ENCODE measurements at regions not wholly inside any gene's neighbourhood (a gene's known extent, or its start where the extent isn't known, plus 50 kb on each side); places are given as distances from the start of the nearest gene placed in this dataset.

DNA sequence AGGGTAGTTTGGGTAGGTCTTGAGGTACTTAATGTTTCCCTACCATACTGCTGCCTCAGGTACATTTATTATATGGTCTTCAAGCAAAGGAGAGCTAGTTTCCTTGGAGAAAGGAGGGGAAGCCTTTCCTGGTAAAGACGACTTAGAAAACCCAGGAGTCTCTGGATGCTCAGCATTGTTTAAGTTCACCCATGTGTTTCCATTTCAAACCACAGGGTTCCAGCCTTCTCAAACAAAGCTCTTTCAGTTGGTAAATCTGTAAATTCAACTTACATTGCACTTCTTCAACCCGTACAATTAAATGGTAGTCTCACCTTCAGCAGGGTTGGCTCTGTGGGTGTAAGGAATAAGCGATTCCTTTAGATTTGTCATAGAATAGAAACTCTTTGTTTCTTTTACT is 111.9 kb upstream of the UNC5C start:
- peak; percentile 23 for DNase-seq (ENCODE audit: low spot score)

DNA sequence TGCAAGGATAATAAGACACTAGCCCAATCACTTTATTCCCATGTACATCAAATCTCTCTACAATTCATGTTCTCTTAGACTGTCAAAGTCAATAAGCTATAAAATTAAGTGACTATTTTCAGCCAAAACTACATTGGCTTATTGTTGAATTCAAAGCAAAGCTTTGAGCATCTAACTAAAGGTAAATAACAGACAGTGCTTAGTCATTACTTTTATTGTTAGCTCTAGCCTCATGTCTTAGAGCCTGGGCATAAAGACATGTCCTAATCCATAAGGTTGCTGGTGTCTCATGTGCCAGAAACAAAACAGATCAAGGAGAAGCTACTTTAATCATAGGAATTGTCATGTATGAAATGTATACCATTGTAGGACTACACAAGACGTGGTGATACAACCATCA is 103.1 kb upstream of the UNC5C start:
- DNase-seq (ENCODE audit: low spot score) = no peak

DNA sequence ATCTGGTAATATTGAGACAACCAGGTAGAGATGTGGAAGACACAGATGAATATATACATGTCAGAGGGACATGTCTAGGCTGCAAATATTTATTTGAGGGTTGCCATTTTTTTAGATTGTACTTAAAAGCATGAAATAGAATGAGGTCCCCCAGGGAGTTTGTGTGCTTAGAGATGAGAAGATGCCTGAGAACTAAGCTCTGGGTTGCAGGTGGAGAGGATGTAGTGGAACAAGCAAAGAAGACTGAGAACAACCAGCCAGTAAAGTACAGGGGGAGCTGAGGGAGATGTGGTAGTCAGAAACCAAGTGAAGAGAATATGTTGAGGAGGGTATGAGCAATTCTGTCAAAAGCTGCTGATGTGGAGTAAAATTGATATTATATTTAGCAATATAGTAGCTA is 95.6 kb upstream of the UNC5C start:
- DNase-seq (ENCODE audit: low spot score) = no peak

DNA sequence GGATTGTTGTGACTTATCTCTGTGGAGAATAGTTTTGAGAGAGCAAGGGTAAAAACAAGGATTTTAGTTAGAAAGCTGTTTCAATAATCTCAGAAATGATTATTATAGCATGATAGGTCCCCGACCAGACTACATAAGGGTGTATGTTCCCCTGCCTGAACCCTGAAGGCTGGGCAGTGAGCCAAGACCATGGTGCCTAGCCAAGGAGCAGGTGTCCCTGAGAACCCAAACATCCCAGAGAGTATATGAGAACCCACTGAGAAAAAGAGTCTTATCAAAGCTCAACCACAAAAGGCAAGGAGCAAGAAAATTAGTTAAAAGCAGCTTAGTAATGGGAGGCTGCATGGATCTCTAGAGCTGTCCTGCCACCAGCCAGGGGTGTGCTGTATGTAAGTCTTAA is 94.9 kb upstream of the UNC5C start:
- no peak for DNase-seq (ENCODE audit: low spot score)

DNA sequence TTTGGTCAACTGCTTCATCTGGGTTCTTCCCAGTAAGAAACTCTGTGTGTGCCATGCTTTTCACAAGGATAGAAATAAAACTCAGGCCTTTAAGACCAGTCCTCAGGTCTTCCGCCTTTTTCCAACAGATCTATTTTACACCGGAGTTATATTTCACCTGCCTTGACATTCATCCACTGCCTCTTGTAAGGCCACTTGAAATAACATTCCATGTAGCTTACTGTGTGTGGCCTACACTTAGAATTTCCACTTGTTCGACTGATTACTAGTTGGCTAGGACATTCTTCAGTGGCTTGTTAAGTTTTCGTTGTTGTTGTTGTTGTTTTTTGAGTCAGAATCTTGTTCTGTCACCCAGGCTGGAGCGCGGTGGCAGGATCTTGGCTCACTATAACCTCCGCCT is 92.8 kb upstream of the UNC5C start:
- no peak for DNase-seq (ENCODE audit: low spot score)

DNA sequence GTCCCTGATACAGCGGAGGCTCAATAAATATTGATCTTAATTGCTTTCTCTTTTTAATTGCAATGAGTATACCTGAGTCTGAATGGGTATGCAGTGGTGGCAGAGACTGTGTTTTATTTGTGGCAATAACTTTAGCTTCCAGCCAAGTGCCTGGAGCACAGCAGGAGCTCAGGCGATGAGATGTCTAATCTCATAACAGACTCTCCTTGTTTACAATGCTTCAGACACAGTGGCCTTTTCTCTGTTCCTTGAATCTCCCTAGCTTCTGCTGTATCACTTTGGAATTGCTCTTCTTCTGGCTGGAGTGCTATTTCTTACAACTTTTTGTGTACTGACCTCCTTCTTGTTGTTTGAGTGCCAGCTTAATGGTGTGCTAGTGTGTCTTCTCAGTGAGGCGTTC is 91.5 kb upstream of the UNC5C start:
- no peak for DNase-seq (ENCODE audit: low spot score)

DNA sequence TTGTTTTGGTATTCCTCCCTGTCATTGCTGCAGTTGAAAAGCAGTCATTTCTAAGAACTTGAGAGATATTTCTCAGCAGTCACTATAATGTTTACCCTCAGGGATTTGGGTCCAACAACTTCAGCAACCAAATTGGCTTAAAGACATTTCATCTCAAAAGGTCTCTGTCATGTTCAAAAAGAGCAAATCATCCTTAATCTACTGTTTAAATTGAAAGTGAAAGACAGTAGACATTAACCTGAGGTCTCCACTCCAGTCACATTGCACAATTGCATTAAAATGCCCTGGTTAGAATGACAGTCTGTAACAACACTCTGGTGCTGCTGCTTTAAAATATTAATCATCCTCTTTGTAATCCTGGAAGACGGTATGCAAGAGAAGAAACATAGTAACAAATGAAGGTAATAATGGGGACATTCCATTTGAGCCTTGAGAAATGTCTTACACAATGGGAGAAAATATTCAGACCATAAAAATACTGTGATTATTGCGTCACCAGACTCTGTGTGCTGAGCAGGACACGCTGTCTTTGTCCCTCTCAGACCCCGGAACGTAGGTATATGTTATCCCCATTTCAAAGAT is 90.2 kb upstream of the UNC5C start:
- DNase-seq (ENCODE audit: low spot score) = no peak

DNA sequence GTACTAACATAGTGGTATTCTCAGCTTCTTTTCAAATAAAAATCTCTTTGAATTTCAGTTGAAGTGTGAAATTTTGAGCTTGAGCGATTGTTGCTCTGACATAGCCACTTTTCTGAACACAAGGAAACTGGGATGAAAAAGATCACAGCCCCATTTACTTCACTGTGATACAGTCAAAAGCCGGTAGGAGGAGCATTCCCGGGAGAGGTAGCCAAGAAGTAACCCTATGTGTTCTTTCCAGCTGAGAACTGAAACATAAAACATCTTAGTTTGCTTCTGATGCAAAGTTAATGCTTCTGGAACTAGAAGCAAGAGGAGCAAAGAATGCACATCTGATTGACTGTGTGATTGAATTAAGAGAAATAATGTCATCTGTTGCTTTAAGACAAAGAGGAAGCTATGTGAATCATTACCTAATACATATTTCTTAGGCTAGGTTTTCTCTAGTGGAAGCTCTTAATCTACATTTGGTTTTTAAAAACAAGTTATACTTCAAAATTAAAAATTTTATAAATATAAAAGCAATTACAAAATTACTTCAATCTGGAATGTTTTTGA is 88.3 kb upstream of the UNC5C start:
- peak; percentile 58 for DNase-seq (ENCODE audit: low spot score)

DNA sequence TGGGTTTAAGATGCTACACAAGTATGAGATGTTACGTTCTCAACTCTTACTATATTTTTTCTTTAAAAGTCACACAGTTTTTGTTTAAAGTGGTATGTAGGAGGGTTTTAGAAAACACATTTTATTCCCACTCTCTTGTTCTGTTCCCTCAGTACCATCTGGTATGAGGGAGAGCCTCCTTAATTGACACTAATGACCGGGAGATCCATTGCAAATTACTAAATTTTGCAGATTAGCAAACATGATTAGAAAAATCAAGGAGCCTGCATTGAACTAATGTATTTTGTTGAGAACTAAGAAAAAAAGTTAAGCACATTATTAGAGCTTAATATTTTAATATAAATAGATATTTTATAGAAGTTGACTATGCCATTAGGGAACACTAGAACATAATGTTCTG is 87.3 kb upstream of the UNC5C start:
- no peak for DNase-seq (ENCODE audit: low spot score)

DNA sequence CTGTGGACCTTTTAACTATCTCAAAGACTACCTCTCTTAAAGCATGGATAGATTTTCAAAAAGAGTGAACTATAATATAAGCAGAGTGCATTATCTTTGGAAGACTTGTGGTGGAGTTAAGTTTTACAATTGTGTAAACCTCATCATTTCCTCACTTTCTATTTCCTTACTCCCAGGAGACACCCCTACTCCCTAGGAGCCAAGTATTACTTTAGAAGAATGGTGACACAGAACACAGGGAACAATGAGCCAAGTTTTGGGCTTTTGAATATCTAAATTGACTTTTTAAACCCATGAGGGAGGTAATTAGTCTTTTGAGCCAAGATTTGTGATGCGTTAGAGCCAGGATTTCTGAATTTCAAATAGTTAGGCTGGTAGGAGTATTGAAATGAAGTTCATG is 78.9 kb upstream of the UNC5C start:
- no peak for DNase-seq (ENCODE audit: low spot score)

DNA sequence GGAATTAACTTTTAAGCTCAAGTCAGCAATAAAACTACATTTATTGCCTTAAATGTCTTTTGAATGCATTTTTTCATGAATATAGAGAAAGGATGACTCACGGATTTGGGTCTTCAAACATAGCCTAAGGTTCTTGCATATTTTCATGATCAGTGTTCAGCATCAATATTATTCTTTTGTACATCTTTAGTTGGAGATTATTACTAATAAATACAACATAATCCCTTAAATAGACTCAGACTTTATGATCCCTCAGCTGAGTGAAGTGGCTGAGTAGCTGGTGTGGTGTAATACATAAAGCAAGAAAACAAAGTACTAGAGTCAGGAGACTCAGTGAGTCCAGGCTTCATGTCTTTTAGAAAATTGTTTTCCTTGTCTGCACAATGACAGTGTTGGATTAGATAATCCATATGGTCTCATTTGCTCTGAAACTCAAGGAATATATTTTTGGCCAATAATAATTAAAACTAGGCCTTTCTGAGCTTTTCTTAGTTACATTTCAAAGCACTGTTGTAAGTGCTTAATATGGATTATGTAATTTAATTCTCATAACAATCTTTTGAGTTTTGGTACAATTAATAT is 78.3 kb upstream of the UNC5C start:
- no peak for DNase-seq (ENCODE audit: low spot score)

DNA sequence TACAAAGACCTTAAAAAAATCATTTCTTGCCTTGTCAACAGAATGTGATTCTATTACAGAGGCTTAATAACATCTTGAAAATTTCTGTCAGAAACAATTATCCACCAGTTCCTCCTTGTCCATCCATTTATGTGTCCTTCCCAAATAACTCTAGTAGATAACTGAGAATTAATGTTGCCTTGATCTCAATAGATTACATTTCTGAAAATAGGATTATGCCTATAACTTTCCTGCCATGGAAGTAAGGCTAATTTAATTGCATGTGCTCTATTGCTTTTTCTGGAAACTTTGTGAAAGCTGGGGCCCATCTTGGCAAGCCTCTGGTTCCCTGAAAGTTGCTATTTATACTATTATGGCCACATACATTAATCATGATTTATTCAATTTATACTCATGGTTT is 76.2 kb upstream of the UNC5C start:
- no peak for DNase-seq (ENCODE audit: low spot score)

DNA sequence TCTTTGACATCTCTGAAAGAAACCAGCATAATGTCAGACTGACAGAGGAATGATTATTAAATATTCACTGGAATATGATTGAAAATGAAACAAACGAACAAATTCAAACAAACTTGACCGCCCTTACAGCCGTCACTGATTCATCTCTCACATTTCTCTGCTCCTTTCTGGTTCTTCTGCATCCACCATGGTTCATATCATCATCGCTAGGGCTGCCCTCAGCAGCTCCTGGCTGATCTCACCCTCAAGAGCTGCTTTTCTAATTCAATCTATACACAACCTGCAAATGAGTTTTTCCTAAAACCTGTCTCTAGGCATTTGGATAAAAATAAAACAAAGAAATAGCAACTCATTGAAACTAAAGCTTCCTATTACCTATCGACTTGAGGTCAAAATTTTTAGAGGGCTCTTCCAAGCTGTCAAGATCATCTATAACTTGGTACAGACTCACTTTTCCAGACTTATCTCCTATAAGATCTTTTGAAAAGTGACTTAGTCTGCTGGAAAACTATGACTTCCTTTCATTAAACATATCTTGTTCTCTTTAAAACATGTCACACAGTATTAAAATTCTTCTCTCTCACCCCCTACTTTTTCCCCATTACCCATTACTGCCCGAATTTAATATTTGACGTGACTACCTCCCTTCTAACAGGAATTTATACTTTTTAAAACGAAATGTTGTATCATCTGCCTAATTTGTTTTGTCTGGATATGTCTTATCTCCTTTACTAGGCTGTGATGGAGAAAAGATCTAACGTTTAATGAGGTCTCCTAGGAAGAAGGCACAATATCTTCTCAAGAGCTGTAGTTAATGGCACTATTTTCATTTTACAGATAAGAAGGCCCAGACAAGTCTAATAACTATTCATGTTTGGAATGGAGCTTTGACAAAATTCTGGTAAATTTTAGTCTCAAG is 71.0 kb upstream of the UNC5C start:
- DNase-seq (ENCODE audit: low spot score) = no peak

DNA sequence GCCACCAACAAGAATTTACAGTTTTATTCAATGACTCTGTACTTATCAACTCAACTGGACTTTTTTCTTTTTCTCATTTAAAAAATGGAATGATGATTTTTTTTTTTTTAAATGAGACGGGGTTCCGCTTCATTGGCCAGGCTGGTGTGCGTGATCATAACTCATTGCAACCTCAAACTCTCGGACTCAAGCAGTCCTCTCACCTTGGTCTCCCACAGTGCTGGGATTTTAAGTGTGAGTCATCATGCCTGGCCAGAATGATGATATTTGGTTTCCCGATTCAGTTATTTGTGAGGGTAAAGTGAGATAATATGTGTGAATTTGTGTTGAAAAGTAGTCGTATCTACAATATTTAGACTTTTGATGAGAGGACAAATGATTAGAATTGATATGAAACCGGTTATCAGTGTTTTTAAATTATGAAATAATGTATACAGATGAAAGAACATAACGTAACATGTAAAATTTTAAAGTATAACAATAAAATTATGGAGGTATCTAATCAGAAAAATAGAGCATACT is 66.0 kb upstream of the UNC5C start:
- no peak for DNase-seq (ENCODE audit: low spot score)

DNA sequence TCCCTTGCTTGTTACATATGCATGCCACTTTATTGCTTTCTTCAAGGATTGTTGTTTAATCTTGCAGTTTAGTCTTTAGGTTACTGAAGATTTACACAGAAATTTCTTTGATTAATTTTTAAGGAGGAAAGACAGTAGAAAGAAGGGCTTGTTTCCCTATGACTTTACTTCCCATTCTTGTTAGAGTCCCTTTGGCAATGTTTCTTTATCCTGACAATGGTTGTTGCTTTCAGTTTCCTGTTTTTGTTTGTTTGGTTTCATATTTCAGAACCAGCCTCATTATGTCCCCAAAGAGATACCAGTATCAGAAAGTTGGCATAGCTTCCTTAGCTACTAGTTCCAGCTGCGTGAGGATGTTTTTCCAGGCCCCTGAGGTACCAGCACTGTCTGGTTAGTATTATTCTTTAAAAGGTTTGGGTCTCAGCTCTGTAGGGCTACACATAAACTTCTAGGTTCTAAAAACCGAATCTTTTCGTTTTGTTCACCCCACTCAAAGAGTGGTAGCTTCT is 61.3 kb upstream of the UNC5C start:
- DNase-seq (ENCODE audit: low spot score) = no peak

DNA sequence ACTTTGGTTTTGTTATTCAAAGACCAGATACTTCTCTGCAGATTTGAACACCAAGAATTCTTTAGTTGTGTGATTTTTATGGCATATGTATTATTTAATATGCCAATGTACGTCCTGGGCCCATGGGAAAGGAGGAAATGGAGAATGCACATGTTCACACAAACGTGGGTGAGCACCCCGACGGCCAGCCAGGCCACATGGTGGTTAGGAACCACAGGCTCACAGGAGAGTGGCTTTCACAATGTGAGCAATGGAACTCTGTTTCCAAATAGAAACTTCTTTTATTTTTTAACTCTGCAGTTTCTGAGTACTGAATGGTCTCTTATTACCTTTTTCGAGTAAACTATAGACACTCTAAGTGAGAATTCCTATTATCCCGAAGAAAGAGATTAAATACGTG is 58.0 kb upstream of the UNC5C start:
- no peak for DNase-seq (ENCODE audit: low spot score)

DNA sequence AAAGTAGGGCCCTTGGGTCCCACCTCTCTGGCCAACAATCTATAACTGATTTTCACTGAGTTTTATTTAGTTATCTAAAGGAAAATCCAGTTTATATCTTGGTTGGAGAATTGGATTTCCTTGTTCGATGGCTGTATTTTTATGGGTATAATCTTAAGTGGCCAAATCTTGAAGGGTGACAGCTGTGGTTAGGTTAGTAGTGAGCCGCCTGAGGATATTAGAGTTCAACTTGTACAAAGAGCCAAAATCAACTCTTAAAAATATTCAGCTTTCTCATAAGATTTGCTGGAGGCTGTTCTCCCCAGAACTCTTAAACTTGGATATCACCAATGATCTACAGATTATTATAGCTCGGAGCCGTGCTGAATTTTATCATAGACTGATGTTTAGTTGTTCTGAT is 54.6 kb upstream of the UNC5C start:
- DNase-seq (ENCODE audit: low spot score) = no peak

DNA sequence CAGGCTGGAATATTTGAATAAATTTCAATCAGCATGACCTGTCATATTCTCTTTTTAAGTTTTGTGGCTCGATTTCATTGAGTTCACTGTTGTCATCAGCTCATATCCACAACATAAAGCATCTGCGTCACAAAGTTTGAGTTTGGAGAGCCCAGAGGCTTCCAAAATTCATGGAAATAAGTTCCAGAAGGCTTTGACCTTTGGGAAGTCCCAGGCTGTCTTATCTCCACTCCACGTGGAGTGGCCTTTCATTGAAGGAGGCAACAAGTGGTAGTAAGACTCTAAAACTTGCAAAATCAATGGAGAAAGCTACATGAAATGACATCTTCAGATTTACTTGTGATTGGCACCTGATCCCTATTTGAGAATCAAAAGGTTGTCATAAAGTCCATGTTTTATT is 54.1 kb upstream of the UNC5C start:
- DNase-seq (ENCODE audit: low spot score) = no peak

DNA sequence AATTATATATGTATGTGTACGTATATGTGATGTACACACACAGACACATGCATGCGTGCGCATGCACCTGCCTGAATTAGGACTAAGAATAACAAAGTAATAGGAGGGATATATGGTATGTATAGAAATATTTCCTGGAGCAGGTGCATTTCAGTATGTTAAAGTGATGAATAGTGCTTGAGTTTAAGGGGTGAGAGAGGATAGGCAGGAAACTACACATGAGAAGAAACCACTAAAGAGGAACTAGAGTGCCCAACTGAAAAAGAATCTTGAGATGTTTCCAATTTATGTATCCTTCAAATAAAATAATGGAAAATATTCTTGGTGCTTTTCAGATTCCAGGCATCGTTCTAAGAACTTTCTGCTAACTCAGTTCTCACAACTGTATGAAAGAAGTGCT is 52.6 kb upstream of the UNC5C start:
- DNase-seq (ENCODE audit: low spot score) = no peak

DNA sequence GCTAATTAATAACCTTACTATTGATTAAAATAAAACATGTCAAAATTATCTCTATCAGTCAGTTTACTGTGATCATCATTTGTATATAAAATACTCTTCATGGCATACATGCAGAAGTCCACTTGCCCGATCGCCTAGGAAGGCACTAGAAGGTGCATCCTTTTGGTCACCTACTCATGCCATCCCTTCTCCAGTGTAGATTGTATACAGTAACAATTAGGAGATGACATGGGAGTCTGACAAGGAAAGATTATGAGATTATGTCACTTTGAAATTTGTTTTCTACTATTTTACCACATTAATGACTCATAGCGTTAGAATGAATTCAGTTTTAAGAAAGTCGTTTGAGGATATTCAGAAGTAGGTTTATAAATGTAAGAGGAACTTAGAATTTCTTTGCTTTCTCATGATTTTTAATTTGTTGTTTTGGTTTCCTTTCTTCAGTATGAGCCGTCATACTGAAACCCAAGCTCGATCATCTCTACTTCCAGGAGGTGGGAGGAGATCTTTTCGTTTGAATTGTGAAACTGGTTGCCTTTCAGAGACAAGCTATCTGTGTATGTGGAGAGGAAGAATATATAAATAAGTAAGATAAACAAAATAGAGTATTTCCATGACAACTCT is 51.1 kb upstream of the UNC5C start:
- DNase-seq (ENCODE audit: low spot score) = no peak
